ENCODE measurements at regions not wholly inside any gene's neighbourhood (a gene's known extent, or its start where the extent isn't known, plus 50 kb on each side); places are given as distances from the start of the nearest gene placed in this dataset.

DNA sequence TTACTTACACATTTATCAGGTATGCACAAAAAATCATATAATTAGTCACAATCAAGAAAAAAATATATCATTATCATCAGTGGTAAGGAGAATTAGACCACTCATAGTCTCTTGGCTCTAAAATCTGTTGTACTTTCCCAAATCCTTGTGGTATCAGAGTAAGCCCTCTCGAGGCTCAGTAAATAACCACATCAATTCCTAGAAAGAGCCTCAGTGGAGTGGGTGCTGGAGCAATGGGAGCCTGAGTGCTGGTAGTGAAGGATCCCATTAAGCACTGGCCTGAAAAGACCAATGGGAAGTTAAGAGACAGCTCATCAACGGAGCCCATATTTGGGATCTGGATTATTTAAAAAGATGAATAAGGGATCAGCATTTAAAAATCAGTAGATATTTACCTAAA is 130.3 kb upstream of the EFNA5 start:
- ChIA-PET CTCF (no interaction called here), POLR2A (ENCODE audit: unreplicated experiment) (no interaction called here)
- BruUV-seq (replicated peaks): no TSS peak
- no peak overlapping the region for H3K4me2 ChIP-seq
- no peak overlapping the region for H3K4me3 ChIP-seq
- DNase-seq: no peak
- H3K36me3 ChIP-seq (ENCODE audit: low read depth): no peaks in the 10 kb centered on the region
- no peaks in the 10 kb centered on the region for H3K9me2 ChIP-seq (ENCODE audit: insufficient read depth)
- H3K4me1 ChIP-seq (replicated peaks; ENCODE audit: insufficient read depth): no peaks in the 10 kb centered on the region
- H3F3A ChIP-seq (ENCODE audit: insufficient read depth, low read depth): no peaks in the 10 kb centered on the region
- intact Hi-C loops (cut with micrococcal nuclease; ENCODE audit: unreplicated experiment): no loop called here
- H3K79me2 ChIP-seq (ENCODE audit: low read depth): no peaks in the 10 kb centered on the region
- no peaks in the 10 kb centered on the region for H4K20me1 ChIP-seq (ENCODE audit: insufficient read depth)
- no peak overlapping the region for H3K27ac ChIP-seq
- no peak for TF ChIP-seq EZH2 (IDR thresholded peaks at IDR 0.05; ENCODE audit: low read depth)
- TF ChIP-seq, protein P1, sequence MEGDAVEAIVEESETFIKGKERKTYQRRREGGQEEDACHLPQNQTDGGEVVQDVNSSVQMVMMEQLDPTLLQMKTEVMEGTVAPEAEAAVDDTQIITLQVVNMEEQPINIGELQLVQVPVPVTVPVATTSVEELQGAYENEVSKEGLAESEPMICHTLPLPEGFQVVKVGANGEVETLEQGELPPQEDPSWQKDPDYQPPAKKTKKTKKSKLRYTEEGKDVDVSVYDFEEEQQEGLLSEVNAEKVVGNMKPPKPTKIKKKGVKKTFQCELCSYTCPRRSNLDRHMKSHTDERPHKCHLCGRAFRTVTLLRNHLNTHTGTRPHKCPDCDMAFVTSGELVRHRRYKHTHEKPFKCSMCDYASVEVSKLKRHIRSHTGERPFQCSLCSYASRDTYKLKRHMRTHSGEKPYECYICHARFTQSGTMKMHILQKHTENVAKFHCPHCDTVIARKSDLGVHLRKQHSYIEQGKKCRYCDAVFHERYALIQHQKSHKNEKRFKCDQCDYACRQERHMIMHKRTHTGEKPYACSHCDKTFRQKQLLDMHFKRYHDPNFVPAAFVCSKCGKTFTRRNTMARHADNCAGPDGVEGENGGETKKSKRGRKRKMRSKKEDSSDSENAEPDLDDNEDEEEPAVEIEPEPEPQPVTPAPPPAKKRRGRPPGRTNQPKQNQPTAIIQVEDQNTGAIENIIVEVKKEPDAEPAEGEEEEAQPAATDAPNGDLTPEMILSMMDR (conservative IDR thresholded peaks at IDR 0.05): no peak
- no peaks in the 10 kb centered on the region for H3K9me3 ChIP-seq (ENCODE audit: insufficient read depth, low read depth)
- H2AFZ ChIP-seq: no peak overlapping the region
- no peaks in the 10 kb centered on the region for H3K27me3 ChIP-seq (ENCODE audit: insufficient read depth, low read depth)

DNA sequence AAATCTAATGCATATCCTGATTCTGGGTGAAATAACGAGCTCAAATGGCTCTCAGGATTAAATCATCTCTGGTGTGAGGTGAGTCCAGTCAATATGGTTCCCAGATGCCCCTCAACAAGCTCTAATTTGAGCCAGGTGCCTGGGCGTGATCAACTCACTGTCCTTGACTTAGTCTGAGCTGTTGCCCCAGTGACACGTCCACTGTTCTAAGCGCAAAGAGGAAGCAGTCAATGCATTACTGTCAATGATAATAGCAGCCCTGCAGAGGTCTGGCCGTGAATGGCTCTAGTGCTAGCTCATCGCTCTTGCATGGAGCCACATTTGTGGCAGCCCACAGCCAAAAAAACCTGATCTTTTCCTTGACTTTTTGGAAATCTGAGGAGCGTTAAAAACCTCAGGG is 128.6 kb upstream of the EFNA5 start:
- Histone ChIP-seq H3K4me1 (replicated peaks; ENCODE audit: insufficient read depth) (no peaks in the 10 kb centered on the region), H2AFZ (no peak overlapping the region), H3K9me3 (ENCODE audit: insufficient read depth, low read depth) (no peaks in the 10 kb centered on the region), H3K4me2 (no peak overlapping the region), H3K9me2 (ENCODE audit: insufficient read depth) (no peaks in the 10 kb centered on the region), H3K36me3 (ENCODE audit: low read depth) (no peaks in the 10 kb centered on the region), H4K20me1 (ENCODE audit: insufficient read depth) (no peaks in the 10 kb centered on the region), H3K27ac (no peak overlapping the region), H3K79me2 (ENCODE audit: low read depth) (no peaks in the 10 kb centered on the region), H3K27me3 (ENCODE audit: insufficient read depth, low read depth) (no peaks in the 10 kb centered on the region), H3K4me3 (no peak overlapping the region), H3F3A (ENCODE audit: insufficient read depth, low read depth) (no peaks in the 10 kb centered on the region)
- intact Hi-C loops (cut with micrococcal nuclease; ENCODE audit: unreplicated experiment): no loop called here
- TF ChIP-seq, protein P1 (conservative IDR thresholded peaks at IDR 0.05): no peak
- TF ChIP-seq EZH2 (IDR thresholded peaks at IDR 0.05; ENCODE audit: low read depth): no peak
- POLR2A ChIA-PET (ENCODE audit: unreplicated experiment): no interaction called here
- CTCF ChIA-PET: no interaction called here
- no peak for DNase-seq
- BruUV-seq (replicated peaks): no TSS peak

DNA sequence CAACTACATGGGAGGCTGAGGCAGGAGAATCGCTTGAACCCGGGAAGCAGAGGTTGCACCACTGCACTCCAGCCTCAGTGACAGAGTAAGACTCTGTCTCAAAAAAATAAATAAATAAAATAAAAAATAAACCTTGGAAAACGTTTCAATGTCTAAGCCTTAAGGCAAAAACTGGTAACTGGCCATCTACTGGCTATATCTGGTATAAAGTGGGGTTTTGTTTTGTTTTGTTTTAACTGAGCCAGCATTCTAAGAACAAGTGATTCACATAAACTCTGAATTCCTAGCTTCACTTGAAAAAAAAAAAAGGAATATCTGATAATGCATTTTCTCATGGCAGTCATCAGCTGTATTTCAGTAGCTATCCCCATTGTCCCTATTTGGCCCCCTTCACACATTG is 126.1 kb upstream of the EFNA5 start:
- H3F3A ChIP-seq (ENCODE audit: insufficient read depth, low read depth): no peaks in the 10 kb centered on the region
- DNase-seq: no peak
- no peaks in the 10 kb centered on the region for H3K9me3 ChIP-seq (ENCODE audit: insufficient read depth, low read depth)
- H3K27ac ChIP-seq: no peak overlapping the region
- TF ChIP-seq EZH2 (IDR thresholded peaks at IDR 0.05; ENCODE audit: low read depth): no peak
- TF ChIP-seq, protein P1 (conservative IDR thresholded peaks at IDR 0.05): peak; percentile 37
- H3K36me3 ChIP-seq (ENCODE audit: low read depth): no peaks in the 10 kb centered on the region
- no peaks in the 10 kb centered on the region for H3K4me1 ChIP-seq (replicated peaks; ENCODE audit: insufficient read depth)
- BruUV-seq (replicated peaks): no TSS peak
- H2AFZ ChIP-seq: no peak overlapping the region
- ChIA-PET POLR2A (ENCODE audit: unreplicated experiment) (no interaction called here), CTCF (no interaction called here)
- H3K79me2 ChIP-seq (ENCODE audit: low read depth): no peaks in the 10 kb centered on the region
- no peaks in the 10 kb centered on the region for H3K9me2 ChIP-seq (ENCODE audit: insufficient read depth)
- no peak overlapping the region for H3K4me3 ChIP-seq
- intact Hi-C loops (cut with micrococcal nuclease; ENCODE audit: unreplicated experiment): no loop called here
- no peaks in the 10 kb centered on the region for H3K27me3 ChIP-seq (ENCODE audit: insufficient read depth, low read depth)
- H4K20me1 ChIP-seq (ENCODE audit: insufficient read depth): no peaks in the 10 kb centered on the region
- no peak overlapping the region for H3K4me2 ChIP-seq

All from PC-9 (cell line).